DMS53 (cell line): ENCODE measurements at regions not wholly inside any gene's neighbourhood (a gene's known extent, or its start where the extent isn't known, plus 50 kb on each side); places are given as distances from the start of the nearest gene placed in this dataset.

ENCODE experiments used
- DNase-seq: peaks from one replicate; lab custom pipeline; 2025; lab: John Stamatoyannopoulos, UW

DNA sequence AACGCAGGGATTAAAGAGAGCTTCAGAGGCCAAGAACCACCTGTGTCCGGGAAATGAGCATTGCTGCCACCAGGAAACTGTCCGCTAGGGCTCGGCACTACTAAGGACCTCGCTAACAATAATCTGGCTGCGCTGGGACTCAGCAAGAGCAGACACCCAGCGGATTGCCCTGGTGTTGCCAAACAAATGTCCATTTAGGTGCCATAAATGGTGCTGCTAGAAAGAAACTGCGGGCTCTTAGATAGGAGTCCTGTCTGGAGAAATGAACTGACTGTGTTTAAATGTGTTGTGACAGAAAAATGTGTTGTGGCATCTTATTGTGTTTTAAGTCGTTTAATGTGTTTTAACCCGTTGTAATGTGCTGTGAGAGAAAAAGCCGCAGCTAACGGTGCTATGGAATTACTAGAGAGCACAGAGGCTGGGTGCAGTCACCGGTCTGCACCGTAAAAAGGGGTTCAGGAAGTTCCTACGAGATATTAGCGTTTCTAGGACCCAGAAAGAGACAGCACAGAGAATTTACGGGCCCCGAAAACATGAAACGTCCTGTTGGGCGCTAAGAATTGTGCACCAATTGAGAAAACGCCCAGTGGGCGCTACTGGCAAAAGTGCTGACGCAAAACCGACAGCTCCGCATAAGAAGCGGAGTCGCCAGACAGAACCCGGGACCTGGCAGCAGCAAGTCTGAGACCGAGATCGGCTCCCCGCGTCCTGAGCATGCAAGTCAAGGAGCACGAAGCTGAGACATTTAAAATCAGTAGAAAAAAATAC lies 90.6 kb downstream of the ANXA2R start:
- peak; percentile 94 for DNase-seq

DNA sequence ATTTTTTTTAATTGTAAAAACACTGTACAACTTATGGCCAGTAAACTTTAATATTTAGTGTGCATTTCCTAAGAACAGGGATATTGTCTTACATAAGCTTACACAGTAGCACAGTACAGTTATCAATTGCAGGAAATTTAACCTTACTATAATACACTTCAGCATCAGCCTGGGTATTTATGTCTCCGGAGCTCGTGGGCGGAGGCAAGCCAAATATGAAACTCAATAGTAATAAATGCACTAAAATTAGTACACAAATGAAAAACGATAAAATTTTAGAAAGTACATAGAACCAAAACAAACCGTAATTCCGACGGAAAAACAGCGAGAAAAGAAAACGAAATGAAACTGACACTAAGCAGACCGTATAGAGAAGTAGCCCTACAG lies 91.2 kb downstream of the ANXA2R start:
- DNase-seq, result no peak

DNA sequence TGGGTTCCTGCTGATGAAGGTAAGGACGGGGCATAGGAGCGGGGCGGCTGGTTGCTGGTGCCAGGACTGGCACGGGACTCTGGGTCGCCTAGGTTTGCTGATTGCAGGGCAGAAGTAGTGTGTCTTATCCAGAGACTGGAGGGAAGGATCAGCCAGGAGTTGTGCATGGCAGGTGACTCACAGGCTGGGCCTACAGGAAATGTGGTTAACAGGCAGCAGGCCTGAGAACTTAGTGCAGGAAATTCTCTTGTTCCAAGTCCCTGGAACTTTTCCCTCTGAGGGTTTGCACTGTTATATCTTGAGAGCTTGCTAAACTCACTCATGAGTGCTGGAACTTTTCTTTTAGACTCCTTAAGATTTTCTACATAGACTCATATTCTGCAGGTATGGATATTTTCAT lies 95.1 kb downstream of the ANXA2R start:
- peak; percentile 43 for DNase-seq

DNA sequence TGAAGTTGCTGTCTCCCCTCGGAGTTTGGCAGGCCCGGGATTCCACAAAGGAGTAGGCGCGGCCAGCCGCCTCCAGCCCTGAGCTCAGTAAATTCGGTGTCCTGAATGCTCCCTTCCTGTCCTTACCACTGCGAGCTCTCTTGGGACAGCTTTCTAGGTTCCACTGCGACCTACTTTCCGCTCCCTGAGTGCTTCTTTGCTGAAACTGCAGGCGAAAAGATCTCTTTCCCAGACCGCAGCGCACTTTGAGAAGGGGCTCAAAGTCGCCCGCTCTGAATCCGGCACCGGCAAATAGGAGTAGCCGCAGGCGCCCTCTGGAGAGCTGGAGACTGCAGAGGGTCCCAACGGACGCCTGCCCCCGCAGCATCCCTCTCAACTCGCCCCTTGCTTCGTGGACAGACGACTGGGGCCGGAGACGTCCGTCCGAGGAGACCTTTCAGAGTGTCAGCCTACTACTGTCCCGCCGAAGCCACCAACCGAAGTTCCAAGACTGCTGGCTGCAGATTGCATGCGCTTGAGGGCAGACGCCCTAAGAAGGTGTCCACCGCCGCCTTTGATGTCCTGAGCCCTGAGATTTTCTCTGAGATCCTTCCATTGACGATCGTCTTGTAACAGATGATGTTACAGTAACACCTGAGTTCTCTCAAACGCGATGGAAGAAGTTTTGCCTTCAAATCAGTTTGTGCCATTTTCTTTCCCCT lies 96.0 kb downstream of the ANXA2R start:
- no peak for DNase-seq

DNA sequence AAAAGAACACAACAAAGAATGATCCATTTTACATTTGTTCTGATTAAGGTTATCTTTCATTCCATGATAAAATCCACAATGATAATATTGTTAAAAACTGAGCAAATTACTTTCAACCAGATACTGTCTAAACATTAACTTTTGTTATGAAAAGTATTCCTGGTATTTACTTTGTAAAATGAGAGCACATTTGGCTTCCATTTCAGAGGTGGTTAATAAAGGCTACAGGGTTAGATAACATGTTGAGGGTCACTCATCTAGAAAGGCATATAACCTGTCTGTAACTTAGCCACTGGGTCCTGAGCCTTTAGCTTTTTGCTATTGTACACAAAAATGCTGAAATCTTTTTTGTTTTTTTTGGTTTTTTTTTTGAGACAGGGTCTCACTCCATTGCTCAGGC lies 99.3 kb downstream of the ANXA2R start:
- DNase-seq, result peak; percentile 58

DNA sequence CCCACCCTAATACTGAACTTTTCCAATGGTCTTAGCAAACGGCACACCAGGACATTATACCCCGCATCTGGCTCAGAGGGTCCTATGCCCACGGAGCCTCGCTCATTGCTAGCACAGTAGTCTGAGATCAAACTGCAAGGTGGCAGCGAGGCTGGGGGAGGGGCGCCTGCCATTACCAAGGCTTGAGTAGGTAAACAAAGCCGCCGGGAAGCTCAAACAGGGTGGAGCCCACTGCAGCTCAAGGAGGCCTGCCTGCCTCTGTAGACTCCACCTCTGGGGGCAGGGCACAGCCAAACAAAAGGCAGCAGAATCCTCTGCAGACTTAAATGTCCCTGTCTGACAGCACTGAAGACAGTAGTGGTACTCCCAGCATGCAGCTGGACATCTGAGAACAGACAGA lies 108.1 kb downstream of the ANXA2R start:
- DNase-seq, result peak; percentile 38

DNA sequence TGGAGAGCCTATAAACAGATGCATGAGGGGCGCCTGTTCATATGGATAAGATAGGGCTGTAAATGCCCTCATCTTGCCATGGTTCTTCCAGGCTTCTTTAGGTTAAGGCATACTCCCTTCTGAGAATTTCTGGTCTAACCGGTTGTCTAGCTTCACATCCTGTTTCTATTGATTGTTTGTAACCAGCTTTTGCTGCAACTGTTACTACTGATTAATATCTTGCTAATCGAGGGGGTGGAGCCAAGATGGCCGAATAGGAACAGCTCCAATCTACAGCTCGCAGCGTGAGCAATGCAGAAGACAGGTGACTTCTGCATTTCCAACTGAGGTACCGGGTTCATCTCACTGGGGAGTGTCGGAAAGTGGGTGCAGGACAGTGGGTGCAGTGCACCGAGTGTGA lies 108.7 kb downstream of the ANXA2R start:
- peak; percentile 4 for DNase-seq

DNA sequence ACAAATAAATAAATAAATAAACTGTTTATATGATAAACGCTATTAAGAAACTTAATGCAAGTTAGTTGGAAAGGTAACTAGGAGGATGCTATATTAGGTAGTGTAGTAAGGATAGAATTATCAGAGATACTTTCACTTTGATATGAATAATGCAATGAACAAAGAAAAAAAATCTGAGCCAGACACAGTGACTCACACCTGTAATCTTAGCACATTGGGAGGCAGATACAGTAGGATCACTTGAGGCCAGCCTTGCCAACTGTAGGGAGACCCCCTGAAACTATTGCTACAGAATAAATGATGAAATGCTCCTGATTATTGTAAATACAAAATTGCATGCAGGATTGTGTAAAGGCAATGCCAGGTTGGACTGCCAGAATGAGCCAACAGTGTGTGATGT lies 109.2 kb downstream of the ANXA2R start:
- DNase-seq, result no peak

DNA sequence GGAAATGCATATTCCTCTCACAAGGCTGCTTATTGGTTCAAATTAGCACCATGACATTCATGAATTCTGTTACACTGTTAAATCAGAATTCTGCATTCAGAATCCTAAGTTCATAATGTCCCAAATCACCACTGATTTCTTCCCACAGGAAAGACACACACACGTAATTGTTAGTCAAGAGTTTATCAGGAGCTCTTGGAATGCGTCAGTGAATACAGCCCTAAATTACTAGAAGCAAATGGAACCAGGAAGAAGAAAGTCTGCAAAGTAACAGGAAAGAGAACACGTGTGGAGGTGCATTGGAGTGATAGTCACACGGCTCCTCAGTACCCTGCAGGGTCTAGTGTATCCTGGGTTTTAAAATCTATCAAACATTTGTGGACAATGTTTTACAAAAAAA lies 110.2 kb downstream of the ANXA2R start:
- DNase-seq, result no peak

DNA sequence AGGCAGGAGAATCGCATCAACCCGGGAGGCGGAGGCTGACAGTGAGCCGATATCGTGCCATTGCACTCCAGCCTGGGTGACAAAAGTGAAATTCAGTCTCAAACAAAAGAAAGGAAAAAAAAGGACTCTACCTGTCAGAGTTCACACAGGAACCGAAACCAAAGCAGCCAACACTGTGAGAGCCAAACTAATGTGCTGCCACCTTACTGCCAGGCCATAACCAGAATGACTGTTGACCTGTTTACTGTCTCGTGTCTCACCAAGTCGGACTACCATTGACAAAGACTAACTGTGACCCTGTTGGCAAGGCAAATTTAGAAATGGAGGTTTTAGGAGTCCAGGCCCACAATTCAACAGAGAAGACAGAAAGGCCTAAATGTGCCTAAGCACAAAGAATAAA lies 112.4 kb downstream of the ANXA2R start:
- no peak for DNase-seq

DNA sequence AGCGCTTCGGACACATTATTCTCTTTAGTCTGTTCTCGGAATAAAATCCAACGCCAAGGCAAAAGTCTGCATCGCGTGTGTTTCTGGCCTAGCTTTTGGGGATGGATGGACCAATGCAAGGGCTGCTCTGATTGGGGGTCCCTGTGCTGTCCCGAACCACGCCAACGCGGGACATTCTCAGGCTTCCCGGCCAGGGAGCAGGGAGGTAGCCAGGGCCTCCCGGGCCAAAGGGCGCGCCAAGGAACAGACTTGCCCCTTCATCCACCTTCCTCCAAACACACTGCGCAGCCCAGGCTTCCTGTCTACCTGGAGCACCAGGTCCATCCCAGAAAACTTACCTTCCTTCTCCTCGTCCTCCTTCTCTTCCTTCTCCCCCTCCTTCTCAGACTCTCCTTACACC lies 113.0 kb upstream of the SELENOP start:
- no peak for DNase-seq

DNA sequence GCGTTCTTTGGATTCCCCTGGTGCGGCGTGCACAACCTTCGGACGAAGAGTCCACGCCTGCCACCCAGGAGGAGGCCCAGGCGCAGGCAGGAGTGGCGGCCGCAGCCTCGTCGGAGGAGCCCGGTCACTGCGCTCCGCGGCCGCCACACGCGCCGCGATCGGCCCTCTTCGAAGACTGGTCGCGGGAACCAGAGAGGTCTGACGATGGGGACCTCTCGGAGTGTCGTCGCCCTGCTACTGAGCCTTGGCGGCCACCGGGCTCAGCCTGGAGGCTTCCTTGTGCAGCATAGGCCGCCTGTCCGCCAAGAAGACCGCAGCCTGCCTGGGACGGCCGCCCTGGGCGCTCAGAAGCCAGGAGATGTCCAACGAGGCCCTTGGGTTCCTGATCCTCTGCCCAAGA lies 112.5 kb upstream of the SELENOP start:
- no peak for DNase-seq

DNA sequence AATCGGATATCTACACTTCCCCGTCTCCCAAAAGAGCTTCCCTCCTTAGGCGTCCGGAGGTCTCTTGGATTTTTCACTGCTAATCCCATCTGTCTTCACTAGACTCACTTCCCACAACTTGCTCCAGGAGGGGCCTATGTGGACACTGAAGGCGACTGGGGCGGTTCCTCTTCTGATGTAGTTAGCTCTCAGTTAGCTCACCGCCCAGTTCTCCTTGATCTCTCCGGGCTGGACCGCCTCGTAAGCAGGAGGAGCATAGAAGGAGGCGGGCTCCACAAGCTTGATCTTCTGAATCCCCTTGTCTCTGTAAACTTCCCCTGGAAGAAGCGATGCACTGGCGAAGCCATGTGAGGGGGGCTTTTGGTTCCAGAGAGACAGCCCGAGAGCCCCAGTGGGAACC lies 112.0 kb upstream of the SELENOP start:
- no peak for DNase-seq

DNA sequence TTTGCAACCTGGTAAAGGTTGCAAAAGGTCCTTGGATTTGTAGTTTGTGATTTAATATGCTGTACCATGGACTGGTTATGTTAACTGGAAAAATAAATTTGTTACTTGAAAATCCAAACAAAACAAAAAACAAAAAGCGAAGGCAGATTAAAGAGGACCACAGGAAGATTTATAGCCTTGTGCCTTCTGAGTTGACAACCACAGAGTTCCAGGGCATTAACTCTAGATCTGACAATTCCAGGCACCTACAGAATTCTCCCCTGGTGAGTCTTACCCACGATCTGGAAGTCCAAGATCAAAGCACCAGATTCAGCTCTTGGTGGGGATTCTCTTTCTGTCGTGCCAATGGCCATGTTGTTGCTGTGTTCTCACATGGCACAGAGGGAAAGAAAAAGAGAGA lies 107.9 kb upstream of the SELENOP start:
- DNase-seq, result no peak

DNA sequence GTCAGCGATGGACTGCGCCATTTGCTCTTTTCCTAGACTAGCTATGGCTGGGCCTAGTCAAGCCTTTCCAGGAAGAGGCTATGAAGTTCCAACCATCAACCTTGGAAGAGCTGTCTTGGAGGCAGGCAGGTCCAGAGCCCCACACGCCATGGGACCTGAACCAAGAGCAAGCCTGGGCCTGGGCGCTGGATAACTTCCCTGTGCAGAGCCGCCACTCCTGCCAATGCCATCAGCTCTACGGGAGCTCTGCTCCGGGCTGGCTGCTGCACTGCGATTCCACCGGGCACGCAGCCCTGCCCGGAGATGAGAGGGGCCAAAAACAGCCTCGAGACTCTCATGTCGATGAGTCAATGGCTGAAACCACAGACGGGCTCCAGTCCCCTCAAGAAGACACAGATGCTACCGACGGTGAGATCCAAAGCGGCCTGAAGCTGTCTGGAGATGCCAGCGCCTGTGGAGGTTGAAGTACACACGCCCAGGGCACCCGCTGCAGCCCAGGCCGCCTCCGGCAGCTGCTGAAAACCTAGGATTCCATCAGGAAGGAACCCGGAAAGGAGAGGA lies 103.7 kb upstream of the SELENOP start:
- no peak for DNase-seq

DNA sequence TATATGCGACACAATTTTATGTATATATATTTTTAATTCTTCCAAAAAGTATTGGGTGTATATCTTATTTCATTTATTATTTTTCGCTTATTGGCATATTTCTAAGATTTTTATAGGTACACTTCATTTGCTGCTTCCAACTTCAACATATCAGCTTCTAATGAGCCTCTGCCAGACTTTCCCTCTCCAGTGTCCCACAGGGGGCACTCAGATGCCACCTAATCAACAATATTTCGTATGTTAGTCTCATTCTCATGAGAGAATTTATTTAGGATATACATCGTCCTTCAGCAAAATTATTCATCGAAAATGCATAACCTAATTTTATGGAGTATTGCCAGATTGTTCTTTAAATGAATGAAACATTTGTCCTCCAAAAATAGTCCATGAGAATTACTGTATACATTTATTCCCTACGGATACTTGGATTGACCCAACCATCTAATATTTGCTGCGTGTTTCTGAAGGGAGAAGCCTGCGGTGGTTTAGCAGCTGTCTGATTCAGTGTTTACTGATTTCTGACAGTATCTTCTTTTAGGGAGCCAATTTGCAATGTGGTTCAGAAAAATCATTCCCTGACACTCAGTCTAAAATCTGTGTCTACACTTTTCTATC lies 100.6 kb upstream of the SELENOP start:
- DNase-seq, result peak; percentile 70

DNA sequence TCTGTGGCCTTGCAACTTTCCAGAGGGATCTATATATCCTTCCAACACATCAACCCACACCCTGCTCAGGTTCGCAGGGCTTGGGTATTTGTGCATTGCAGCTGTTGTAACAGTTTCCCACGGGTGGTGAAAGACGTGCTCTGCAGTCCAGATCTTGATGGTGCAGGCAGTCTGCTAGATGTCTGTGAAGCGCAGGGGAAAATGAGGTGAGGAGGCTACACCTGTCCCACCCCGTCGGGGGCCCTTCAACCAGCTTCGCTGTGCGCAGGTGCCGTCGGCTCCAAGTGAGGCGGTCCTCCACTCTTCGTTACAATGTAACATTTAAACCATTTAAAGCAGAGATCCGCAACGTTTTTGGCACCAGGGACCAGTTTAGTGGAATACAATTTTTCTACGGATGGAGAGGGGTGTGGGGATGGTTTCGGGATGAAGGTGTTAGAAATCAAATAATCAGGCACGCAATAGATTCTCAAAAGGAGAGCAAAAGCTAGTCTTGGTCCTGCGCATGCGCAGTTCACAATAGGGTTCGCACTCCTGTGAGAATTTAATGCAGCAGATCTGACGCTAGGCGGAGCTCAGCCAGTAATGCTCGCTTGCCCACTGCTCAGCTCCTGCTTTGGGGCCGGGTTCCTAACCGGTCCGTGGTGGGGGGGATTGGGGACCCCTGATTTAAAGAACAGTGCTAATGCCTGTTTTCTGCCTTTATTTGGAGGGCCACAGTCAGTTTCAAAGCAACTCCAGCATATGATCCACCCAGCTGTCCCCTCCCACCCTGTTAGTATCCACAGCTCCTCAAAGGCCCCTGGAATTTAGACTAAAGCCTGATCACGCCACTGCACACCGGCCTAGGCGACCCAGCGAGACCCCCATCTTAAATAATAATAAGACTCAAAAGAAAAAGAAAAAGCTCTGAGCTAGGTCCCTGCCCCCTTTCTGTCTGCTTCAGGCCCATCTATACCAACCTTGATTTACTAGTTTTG lies 97.1 kb upstream of the SELENOP start:
- DNase-seq, result peak; percentile 88

DNA sequence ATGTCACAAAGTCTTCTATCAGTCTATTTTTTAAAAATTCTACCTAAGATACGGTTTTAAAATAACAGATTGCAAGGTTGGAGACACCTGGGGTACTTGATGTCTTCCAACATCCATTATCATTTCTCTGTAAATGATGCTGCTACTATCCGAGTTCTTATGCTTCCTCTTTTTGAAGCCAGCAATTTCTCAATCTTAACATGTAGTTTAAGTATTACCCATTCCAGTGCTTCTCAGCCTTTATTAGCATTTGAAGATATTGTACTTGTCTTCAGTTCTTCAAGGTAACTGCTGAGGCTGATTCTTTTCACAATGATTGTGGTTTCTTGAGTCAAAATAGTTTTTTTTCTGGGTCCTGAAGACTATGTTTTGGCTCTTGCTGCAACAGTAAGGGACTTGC lies 96.4 kb upstream of the SELENOP start:
- DNase-seq, result no peak

DNA sequence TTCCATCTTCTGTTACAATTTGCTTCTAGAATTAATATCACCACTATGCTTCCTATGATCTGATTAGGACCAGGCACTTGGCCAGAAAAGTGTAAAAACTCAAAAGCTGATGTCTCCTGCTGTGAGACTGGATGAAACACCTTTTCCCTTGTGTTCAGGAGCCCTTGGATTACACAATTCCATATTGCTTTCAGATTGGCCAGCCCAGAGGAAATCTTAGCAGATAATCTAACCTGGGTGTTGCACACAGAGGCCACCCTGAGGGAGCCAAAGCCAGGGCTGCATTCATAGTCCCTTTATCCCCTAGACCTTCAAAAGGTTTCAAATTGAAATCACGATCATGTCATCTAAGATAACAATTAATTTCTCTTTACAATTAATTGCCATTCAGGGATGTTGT lies 94.1 kb upstream of the SELENOP start:
- no peak for DNase-seq

DNA sequence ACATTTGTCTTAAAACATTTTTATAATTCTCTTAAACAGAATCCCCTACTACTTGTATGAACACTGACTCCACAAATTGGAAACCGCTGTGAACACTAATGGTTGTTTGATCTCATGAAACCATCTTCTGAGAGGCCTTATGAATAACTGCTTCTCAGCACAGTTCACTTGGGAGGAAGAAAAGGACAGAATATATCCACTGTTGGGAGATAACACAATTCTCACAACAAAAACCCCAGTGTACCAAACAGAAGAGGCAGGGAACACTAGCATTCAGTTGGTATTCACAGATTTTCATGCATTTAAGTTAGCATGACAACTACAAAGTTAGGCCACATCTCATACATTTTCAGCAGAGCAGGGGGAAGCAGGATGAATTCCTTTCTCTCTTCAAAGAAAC lies 89.0 kb upstream of the SELENOP start:
- DNase-seq, result no peak

DNA sequence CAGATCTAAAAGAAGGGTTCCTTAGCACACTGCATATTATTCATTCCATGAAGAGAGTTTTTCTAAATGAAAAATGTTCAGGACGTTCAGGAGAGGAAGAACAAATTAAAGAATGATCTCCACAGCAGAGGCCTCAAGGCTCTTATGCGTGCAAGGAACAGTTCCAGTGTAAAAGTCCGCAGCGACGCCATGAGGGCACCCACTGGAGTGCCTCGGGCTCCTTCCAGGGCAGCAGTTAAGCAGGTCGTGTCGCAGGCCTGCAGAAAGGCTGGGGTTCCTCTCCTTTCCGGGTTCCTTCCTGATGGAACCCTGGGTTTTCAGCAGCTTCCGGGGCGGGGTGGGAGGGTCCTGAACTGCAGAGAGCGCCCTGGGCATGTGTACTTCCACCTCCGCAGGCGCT lies 87.1 kb upstream of the SELENOP start:
- DNase-seq, result no peak

DNA sequence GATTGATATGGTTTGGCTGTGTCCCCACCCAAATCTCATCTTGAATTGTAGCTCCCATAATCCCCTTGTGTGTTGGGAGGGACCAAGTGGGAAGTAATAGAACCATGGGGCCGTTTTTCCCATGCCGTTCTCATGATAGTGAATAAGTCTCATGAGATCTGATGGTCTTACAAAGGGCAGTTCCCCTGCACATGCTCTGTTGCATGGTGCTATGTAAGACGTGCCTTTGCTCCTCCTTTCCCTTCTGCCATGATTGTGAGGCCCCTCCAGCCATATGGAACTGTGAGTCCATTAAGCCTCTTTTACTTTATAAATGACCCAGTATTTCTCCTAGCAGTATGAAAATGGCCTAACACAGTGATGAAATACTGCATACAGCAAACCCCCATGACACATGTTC lies 84.8 kb upstream of the SELENOP start:
- no peak for DNase-seq
